Thyroid gland (tissue), 4 donors: ENCODE measurements at regions not wholly inside any gene's neighbourhood (a gene's known extent, or its start where the extent isn't known, plus 50 kb on each side); places are given as distances from the start of the nearest gene placed in this dataset.
A peak's percentile ranks its signal among the peaks of the same experiment; 100 is the strongest.

Experiments
- CTCF ChIP-seq, 6 experiments: fragments of 200-600 bp in 3 of 6; fragments of 450-650 bp in 3 of 6; sonication (generic) in 3 of 6; IDR thresholded peaks; one replicate each; pipeline ENCODE4 v1.5.1; 2016 to 2019; ENCODE audit warnings: antibody characterized with exemption in 6 of 6, mild to moderate bottlenecking in 2 of 6, inconsistent platforms in 1 of 6, moderate library complexity in 1 of 6
- POLR2A ChIP-seq, 2 donors: fragments of 450-650 bp; IDR thresholded peaks; one replicate each; pipeline ENCODE4 v1.6.1; 2017; ENCODE audit warnings: antibody characterized with exemption in 2 of 2, mild to moderate bottlenecking in 2 of 2, moderate library complexity in 1 of 2

- TF ChIP-seq CTCF (IDR thresholded peaks at IDR 0.05), result peak; percentile 70 to 91 (median 80)
- TF ChIP-seq POLR2A (IDR thresholded peaks at IDR 0.05), result no peak
These were observed 246.2 kb downstream of the NPHP4 start for GRCh38 chr1:5745800-5746610.
